ENCODE measurements at regions not wholly inside any gene's neighbourhood (a gene's known extent, or its start where the extent isn't known, plus 50 kb on each side); places are given as distances from the start of the nearest gene placed in this dataset.

DNA sequence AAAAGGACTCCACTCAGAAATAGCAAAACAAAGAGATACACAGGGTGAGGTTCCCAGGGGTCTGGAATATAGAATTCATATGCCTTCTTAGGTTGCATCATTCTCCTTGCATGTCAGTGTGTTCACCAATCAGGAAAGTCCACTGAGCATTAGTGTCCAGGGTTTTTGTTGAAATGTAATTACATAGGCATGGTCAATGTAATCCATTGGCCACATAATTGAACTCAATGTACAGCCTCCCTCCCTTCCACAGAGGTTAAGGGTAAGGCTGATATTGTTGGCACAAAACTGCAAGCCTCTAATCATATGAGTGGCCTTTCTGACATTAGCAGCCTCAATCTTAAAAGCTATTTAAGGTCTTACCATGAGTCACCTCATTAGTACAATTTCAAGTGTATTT, 736.1 kb upstream of the VSTM2A start:
- no peak for FAIRE-seq
- no peaks in the 10 kb centered on the region for H3K36me3 ChIP-seq (ENCODE audit: control insufficient read depth in 3 of 3, insufficient read depth in 2 of 3, low read depth in 1 of 3, low read length in 3 of 3)
- no peaks in the 10 kb centered on the region for H3K27me3 ChIP-seq (ENCODE audit: control insufficient read depth in 3 of 3, insufficient read depth in 3 of 3, low read length in 3 of 3)
- peaks cover 0 to 1% of the 10 kb centered on the region in 2 donors for H3K9me3 ChIP-seq (ENCODE audit: control insufficient read depth in 2 of 2, insufficient read depth in 1 of 2, low read depth in 1 of 2, low read length in 1 of 2)
- H3K27ac ChIP-seq (ENCODE audit: low read depth in 1 of 3, low read length in 2 of 3): no peak overlapping the region
- DNase-seq: no peak
- H3K4me1 ChIP-seq (ENCODE audit: control insufficient read depth in 3 of 3, insufficient read depth in 2 of 3, low read depth in 1 of 3, low read length in 2 of 3): no peaks in the 10 kb centered on the region
- no peak overlapping the region for H3K4me3 ChIP-seq (ENCODE audit: low read depth in 1 of 3, low read length in 3 of 3)

DNA sequence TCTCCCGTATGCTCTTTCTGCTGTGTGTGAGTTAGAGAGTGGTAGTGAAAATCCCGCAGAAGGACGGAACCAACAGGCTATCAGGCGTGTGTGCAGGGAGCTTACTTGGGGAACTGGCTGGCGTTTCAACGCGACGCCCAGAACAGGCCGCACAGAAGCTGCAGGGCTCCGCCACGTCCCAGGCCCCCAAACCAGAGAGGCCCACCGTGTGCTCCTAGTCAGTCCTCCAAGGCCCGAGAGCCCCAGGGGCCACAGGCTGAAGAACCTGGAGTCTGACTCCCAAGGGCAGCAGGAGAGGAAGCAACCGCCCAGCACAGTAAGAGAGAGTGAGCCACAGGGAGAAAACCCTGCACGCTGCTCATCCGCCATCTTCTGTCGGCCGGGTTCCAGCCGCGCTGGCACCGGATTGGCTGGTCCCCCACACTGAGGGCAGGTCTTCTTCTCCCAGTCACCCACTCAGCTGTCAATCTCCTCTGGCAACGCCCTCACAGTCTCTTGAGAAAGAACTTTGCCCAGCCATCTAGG, 730.6 kb upstream of the VSTM2A start:
- H3K4me3 ChIP-seq (ENCODE audit: low read depth in 1 of 3, low read length in 3 of 3): peak overlapping the region in 2 of 3 donors; percentile 19 to 41
- H3K27ac ChIP-seq (ENCODE audit: low read depth in 1 of 3, low read length in 2 of 3): peak overlapping the region in 1 of 3 donors; percentile 37
- H3K36me3 ChIP-seq (ENCODE audit: control insufficient read depth in 3 of 3, insufficient read depth in 2 of 3, low read depth in 1 of 3, low read length in 3 of 3): no peaks in the 10 kb centered on the region
- H3K4me1 ChIP-seq (ENCODE audit: control insufficient read depth in 3 of 3, insufficient read depth in 2 of 3, low read depth in 1 of 3, low read length in 2 of 3): no peaks in the 10 kb centered on the region
- H3K9me3 ChIP-seq (ENCODE audit: control insufficient read depth in 2 of 2, insufficient read depth in 1 of 2, low read depth in 1 of 2, low read length in 1 of 2): peaks cover 2 to 12% of the 10 kb centered on the region in 2 donors
- no peaks in the 10 kb centered on the region for H3K27me3 ChIP-seq (ENCODE audit: control insufficient read depth in 3 of 3, insufficient read depth in 3 of 3, low read length in 3 of 3)
- DNase-seq (no peak), FAIRE-seq (no peak)
- WGBS, 3 donors: 87 to 92% (median 88%) methylated on average over 22 of the region's 22 CpGs

DNA sequence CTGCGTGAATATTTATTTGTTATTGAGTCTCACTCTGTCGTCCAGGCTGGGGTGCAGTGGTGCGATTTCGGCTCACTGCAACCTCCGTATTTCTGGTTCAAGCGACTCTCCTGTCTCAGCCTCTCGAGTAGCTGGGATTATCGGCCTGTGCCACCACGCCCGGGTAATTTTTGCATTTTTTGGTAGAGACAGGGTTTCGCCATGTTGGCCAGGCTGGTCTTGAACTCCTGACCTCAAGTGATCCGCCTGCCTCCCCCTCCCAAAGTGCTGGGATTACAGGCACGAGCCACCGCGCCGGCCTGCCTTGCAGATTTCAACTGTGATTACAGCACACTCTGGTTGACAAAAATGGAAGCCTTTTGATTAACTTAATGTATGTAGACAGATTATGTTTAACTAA, 730.0 kb upstream of the VSTM2A start:
- H3K27me3 ChIP-seq (ENCODE audit: control insufficient read depth in 3 of 3, insufficient read depth in 3 of 3, low read length in 3 of 3): no peaks in the 10 kb centered on the region
- WGBS, 3 donors: 89 to 93% (median 91%) methylated on average over 16 of the region's 16 CpGs
- no peak overlapping the region for H3K4me3 ChIP-seq (ENCODE audit: low read depth in 1 of 3, low read length in 3 of 3)
- H3K36me3 ChIP-seq (ENCODE audit: control insufficient read depth in 3 of 3, insufficient read depth in 2 of 3, low read depth in 1 of 3, low read length in 3 of 3): no peaks in the 10 kb centered on the region
- DNase-seq (no peak), FAIRE-seq (no peak)
- H3K9me3 ChIP-seq (ENCODE audit: control insufficient read depth in 2 of 2, insufficient read depth in 1 of 2, low read depth in 1 of 2, low read length in 1 of 2): peaks cover 2 to 12% of the 10 kb centered on the region in 2 donors
- H3K4me1 ChIP-seq (ENCODE audit: control insufficient read depth in 3 of 3, insufficient read depth in 2 of 3, low read depth in 1 of 3, low read length in 2 of 3): no peaks in the 10 kb centered on the region
- H3K27ac ChIP-seq (ENCODE audit: low read depth in 1 of 3, low read length in 2 of 3): no peak overlapping the region

DNA sequence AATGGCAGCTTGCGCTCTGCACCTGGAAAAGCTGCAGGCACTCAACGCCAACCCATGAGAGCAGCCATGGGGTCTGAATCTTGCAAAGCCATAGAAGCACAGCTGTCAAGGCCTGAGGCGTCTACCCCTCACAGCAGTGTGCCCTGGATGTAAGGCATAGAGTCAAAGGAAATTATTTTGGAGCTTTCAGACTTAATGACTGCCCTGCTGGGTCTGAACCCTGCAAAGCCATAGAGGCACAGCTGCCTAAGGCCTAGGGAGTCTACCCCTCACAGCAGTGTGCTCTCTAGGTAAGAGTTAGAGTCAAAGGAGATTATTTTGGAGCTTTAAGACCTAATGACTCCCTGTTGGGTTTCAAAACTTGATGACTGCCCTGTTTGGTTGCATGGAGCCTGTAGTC, 706.9 kb upstream of the VSTM2A start:
- no peak overlapping the region for H3K4me3 ChIP-seq (ENCODE audit: low read depth in 1 of 3, low read length in 3 of 3)
- FAIRE-seq (no peak), DNase-seq (no peak)
- no peaks in the 10 kb centered on the region for H3K36me3 ChIP-seq (ENCODE audit: control insufficient read depth in 3 of 3, insufficient read depth in 2 of 3, low read depth in 1 of 3, low read length in 3 of 3)
- WGBS, 3 donors: 78 to 87% (median 85%) methylated on average over 3 of the region's 3 CpGs
- H3K27ac ChIP-seq (ENCODE audit: low read depth in 1 of 3, low read length in 2 of 3): no peak overlapping the region
- no peaks in the 10 kb centered on the region for H3K27me3 ChIP-seq (ENCODE audit: control insufficient read depth in 3 of 3, insufficient read depth in 3 of 3, low read length in 3 of 3)
- no peaks in the 10 kb centered on the region for H3K4me1 ChIP-seq (ENCODE audit: control insufficient read depth in 3 of 3, insufficient read depth in 2 of 3, low read depth in 1 of 3, low read length in 2 of 3)
- H3K9me3 ChIP-seq (ENCODE audit: control insufficient read depth in 2 of 2, insufficient read depth in 1 of 2, low read depth in 1 of 2, low read length in 1 of 2): peaks cover 0 to 4% of the 10 kb centered on the region in 2 donors

DNA sequence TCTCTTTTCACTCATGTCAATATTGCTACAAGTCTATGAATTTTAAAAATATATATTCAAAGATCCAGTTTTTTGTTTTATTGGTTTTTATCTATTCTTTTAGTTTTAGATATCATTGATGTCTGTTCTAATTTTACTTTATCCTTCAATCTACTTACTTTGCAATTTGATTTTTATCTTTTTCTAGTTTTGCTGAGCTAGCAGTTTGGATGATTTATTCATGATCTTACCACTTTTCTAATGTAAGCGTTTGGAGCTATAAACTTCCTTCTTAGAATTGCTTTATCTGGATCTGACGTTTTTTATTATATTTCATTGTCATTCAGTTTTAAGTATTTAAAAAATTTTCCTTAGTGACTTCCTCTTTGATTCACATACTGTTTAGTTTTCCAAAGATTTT, 664.5 kb upstream of the VSTM2A start:
- H3K4me1 ChIP-seq (ENCODE audit: control insufficient read depth in 3 of 3, insufficient read depth in 2 of 3, low read depth in 1 of 3, low read length in 2 of 3): no peaks in the 10 kb centered on the region
- H3K4me3 ChIP-seq (ENCODE audit: low read depth in 1 of 3, low read length in 3 of 3): no peak overlapping the region
- H3K9me3 ChIP-seq (ENCODE audit: control insufficient read depth in 2 of 2, insufficient read depth in 1 of 2, low read depth in 1 of 2, low read length in 1 of 2): peaks cover 1 to 5% of the 10 kb centered on the region in 2 donors
- no peak overlapping the region for H3K27ac ChIP-seq (ENCODE audit: low read depth in 1 of 3, low read length in 2 of 3)
- peak; percentile 59 for FAIRE-seq
- no peaks in the 10 kb centered on the region for H3K36me3 ChIP-seq (ENCODE audit: control insufficient read depth in 3 of 3, insufficient read depth in 2 of 3, low read depth in 1 of 3, low read length in 3 of 3)
- H3K27me3 ChIP-seq (ENCODE audit: control insufficient read depth in 3 of 3, insufficient read depth in 3 of 3, low read length in 3 of 3): no peaks in the 10 kb centered on the region
- DNase-seq: no peak
- WGBS, 3 donors: 9 to 48% (median 48%) methylated on average over 2 of the region's 2 CpGs

DNA sequence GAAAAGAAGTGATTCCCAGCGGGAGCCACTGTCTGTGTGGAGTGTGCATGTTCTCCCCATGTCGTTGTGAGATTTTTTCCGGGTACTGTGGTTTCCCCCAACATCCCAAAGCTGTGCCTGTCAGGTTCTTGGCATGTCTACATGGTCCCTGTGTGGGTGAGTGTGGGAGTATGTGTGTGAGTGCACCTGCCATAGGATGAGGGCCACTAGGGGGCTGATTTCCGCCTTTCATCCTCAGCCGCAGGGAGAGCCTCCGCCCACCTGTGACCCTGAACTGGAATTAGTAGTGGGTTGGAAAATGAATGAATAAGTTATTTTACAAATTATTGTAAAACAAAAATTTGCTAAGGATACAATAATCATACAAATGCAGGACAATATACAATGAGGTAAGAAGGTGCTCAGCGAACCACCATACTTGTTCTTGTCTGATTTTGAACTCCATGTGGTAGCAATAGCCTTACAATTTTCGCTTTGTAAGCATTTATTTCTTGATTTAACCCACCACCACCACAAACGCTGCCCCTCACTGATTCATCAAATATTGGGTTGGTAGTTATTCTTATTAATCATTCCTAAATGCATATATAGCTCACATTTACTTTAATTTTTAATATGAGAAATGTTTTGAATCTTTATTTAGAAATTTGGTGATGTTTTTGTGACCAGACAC, 641.2 kb upstream of the VSTM2A start:
- Histone ChIP-seq H3K36me3 (ENCODE audit: control insufficient read depth in 3 of 3, insufficient read depth in 2 of 3, low read depth in 1 of 3, low read length in 3 of 3) (no peaks in the 10 kb centered on the region), H3K9me3 (ENCODE audit: control insufficient read depth in 2 of 2, insufficient read depth in 1 of 2, low read depth in 1 of 2, low read length in 1 of 2) (peaks cover 0 to 3% of the 10 kb centered on the region in 2 donors), H3K4me3 (ENCODE audit: low read depth in 1 of 3, low read length in 3 of 3) (no peak overlapping the region), H3K27me3 (ENCODE audit: control insufficient read depth in 3 of 3, insufficient read depth in 3 of 3, low read length in 3 of 3) (no peaks in the 10 kb centered on the region), H3K4me1 (ENCODE audit: control insufficient read depth in 3 of 3, insufficient read depth in 2 of 3, low read depth in 1 of 3, low read length in 2 of 3) (no peaks in the 10 kb centered on the region), H3K27ac (ENCODE audit: low read depth in 1 of 3, low read length in 2 of 3) (no peak overlapping the region)
- FAIRE-seq (no peak), DNase-seq (no peak)
- 83 to 86% (median 85%) methylated on average over 9 of the region's 9 CpGs for WGBS, 3 donors

DNA sequence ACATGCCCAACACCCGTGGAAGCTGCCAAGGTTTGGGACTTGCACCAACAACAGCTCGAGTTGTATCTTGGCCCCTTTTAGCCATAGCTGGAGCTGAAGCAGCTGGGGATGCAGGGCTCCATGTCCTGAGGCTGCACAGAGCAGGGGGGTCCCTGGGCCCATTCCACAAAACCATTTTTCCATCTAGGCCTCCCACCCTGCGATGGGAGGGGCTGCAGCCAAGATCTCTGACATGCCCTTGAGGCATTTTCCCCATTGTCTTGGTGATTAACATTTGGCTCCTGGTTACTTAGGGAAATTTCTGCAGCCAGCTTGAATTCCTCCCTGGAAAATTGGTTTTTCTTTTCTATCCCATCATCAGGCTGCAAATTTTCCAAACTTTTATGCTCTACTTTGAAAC, 637.8 kb upstream of the VSTM2A start:
- DNase-seq: no peak
- Histone ChIP-seq H3K27ac (ENCODE audit: low read depth in 1 of 3, low read length in 2 of 3) (no peak overlapping the region), H3K36me3 (ENCODE audit: control insufficient read depth in 3 of 3, insufficient read depth in 2 of 3, low read depth in 1 of 3, low read length in 3 of 3) (no peaks in the 10 kb centered on the region), H3K4me3 (ENCODE audit: low read depth in 1 of 3, low read length in 3 of 3) (no peak overlapping the region), H3K27me3 (ENCODE audit: control insufficient read depth in 3 of 3, insufficient read depth in 3 of 3, low read length in 3 of 3) (no peaks in the 10 kb centered on the region), H3K4me1 (ENCODE audit: control insufficient read depth in 3 of 3, insufficient read depth in 2 of 3, low read depth in 1 of 3, low read length in 2 of 3) (no peaks in the 10 kb centered on the region), H3K9me3 (ENCODE audit: control insufficient read depth in 2 of 2, insufficient read depth in 1 of 2, low read depth in 1 of 2, low read length in 1 of 2) (peaks cover 4 to 14% of the 10 kb centered on the region in 2 donors)
- no peak for FAIRE-seq
- 36 to 51% (median 43%) methylated on average over 3 of the region's 3 CpGs for WGBS, 3 donors

DNA sequence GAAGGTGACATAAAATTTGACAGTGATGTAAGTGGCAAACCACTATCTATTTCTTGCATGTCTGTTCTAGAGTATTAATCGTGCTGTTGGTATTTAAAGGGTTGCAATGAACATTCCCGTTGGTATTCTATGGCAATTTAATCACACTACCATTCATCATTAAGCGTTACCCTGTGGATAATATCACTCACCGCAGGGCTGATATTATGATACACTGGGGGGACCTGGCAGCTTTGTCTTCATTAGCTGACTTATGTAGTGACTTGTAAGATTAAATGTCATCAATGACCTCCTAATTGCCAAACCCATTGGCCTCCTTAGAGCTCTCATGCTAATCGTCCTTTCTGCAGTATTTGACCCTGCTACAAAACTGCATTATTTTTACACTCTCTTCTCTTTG, 624.5 kb upstream of the VSTM2A start:
- FAIRE-seq: no peak
- no peaks in the 10 kb centered on the region for H3K4me1 ChIP-seq (ENCODE audit: control insufficient read depth in 3 of 3, insufficient read depth in 2 of 3, low read depth in 1 of 3, low read length in 2 of 3)
- peaks cover 0 to 14% of the 10 kb centered on the region in 2 donors for H3K9me3 ChIP-seq (ENCODE audit: control insufficient read depth in 2 of 2, insufficient read depth in 1 of 2, low read depth in 1 of 2, low read length in 1 of 2)
- H3K27ac ChIP-seq (ENCODE audit: low read depth in 1 of 3, low read length in 2 of 3): no peak overlapping the region
- H3K36me3 ChIP-seq (ENCODE audit: control insufficient read depth in 3 of 3, insufficient read depth in 2 of 3, low read depth in 1 of 3, low read length in 3 of 3): no peaks in the 10 kb centered on the region
- DNase-seq: no peak
- no peak overlapping the region for H3K4me3 ChIP-seq (ENCODE audit: low read depth in 1 of 3, low read length in 3 of 3)
- WGBS, 3 donors: 78 to 80% (median 80%) methylated on average over 5 of the region's 5 CpGs
- H3K27me3 ChIP-seq (ENCODE audit: control insufficient read depth in 3 of 3, insufficient read depth in 3 of 3, low read length in 3 of 3): no peaks in the 10 kb centered on the region

DNA sequence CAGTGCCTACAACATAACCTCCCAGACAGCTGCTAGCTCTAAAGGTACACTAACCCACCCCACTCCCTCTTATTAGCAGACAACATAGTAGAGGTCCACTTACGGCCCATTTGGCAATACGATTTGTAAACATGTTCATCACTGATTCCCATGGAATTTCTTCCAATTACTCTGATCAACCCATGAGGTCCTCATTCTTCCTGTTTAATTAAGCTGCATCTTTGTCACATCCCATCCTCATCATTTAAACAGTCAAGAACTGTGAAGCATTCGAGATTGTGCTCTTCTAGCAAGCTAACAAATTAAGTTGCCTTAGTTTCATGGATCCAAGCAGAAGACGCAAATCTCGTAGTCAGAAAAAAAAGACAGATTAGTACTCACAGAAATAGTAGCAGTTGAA, 622.2 kb upstream of the VSTM2A start:
- Histone ChIP-seq H3K4me3 (ENCODE audit: low read depth in 1 of 3, low read length in 3 of 3) (no peak overlapping the region), H3K4me1 (ENCODE audit: control insufficient read depth in 3 of 3, insufficient read depth in 2 of 3, low read depth in 1 of 3, low read length in 2 of 3) (no peaks in the 10 kb centered on the region), H3K9me3 (ENCODE audit: control insufficient read depth in 2 of 2, insufficient read depth in 1 of 2, low read depth in 1 of 2, low read length in 1 of 2) (peaks cover 1 to 14% of the 10 kb centered on the region in 2 donors), H3K27me3 (ENCODE audit: control insufficient read depth in 3 of 3, insufficient read depth in 3 of 3, low read length in 3 of 3) (no peaks in the 10 kb centered on the region), H3K36me3 (ENCODE audit: control insufficient read depth in 3 of 3, insufficient read depth in 2 of 3, low read depth in 1 of 3, low read length in 3 of 3) (no peaks in the 10 kb centered on the region), H3K27ac (ENCODE audit: low read depth in 1 of 3, low read length in 2 of 3) (no peak overlapping the region)
- 77 to 83% (median 82%) methylated on average over 5 of the region's 5 CpGs for WGBS, 3 donors
- no peak for DNase-seq
- no peak for FAIRE-seq

All from small intestine (tissue), 7 donors.